G401 (cell line): ENCODE measurements at regions not wholly inside any gene's neighbourhood (a gene's known extent, or its start where the extent isn't known, plus 50 kb on each side); places are given as distances from the start of the nearest gene placed in this dataset.

ENCODE experiments used
- DNase-seq: peaks from one replicate; pipeline ENCODE4 v3.0.0-alpha.2; 2015; ENCODE audit warnings: low spot score
- in situ Hi-C: cut with HindIII; loops from 2 replicates; pipeline ENCODE4 v1.10.0; 2016; ENCODE audit warnings: low sequenced_read_pairs, mixed read lengths

GRCh38 chr2:17115466-17115865, 402.8 kb downstream of the RAD51AP2 start:
- in situ Hi-C loops: no loop called here
- DNase-seq: no peak

- no peak for DNase-seq
- in situ Hi-C loops: no loop called here
Measured at GRCh38 chr2:17115042-17115441, 403.2 kb downstream of the RAD51AP2 start.

- in situ Hi-C loops: no loop called here
- no peak for DNase-seq
Measured at GRCh38 chr2:17107871-17108270, 410.4 kb downstream of the RAD51AP2 start.

GRCh38 chr2:17107151-17107550, 411.1 kb downstream of the RAD51AP2 start:
- in situ Hi-C loops: no loop called here

GRCh38 chr2:17106418-17106817, 411.8 kb downstream of the RAD51AP2 start:
- in situ Hi-C loops: no loop called here
- no peak for DNase-seq

More at GRCh38 chr2:17107151-17107550, 411.1 kb downstream of the RAD51AP2 start:
- no peak for DNase-seq

GRCh38 chr2:17104454-17104853, 413.8 kb downstream of the RAD51AP2 start:
- in situ Hi-C loops: no loop called here
- DNase-seq: no peak

- in situ Hi-C loops: no loop called here
Measured at GRCh38 chr2:17101596-17101995, 416.6 kb downstream of the RAD51AP2 start.

GRCh38 chr2:17101091-17101490, 417.1 kb downstream of the RAD51AP2 start:
- in situ Hi-C loops: no loop called here
- no peak for DNase-seq

More at GRCh38 chr2:17101596-17101995, 416.6 kb downstream of the RAD51AP2 start:
- DNase-seq: no peak

- in situ Hi-C loops: no loop called here
Measured at GRCh38 chr2:17095340-17095739, 422.9 kb downstream of the RAD51AP2 start.

GRCh38 chr2:17093712-17094111, 424.5 kb downstream of the RAD51AP2 start:
- peak; percentile 7 for DNase-seq
- in situ Hi-C loops: no loop called here

More at GRCh38 chr2:17095340-17095739, 422.9 kb downstream of the RAD51AP2 start:
- no peak for DNase-seq

GRCh38 chr2:17086990-17087389, 421.4 kb upstream of the CYRIA start:
- in situ Hi-C loops: no loop called here
- DNase-seq: no peak

- in situ Hi-C loops: no loop called here
- DNase-seq: no peak
Measured at GRCh38 chr2:17085546-17086202, 420.0 kb upstream of the CYRIA start.

- no peak for DNase-seq
Measured at GRCh38 chr2:17084877-17085276, 419.2 kb upstream of the CYRIA start.

GRCh38 chr2:17083902-17084301, 418.3 kb upstream of the CYRIA start:
- in situ Hi-C loops: no loop called here
- DNase-seq: no peak

More at GRCh38 chr2:17084877-17085276, 419.2 kb upstream of the CYRIA start:
- in situ Hi-C loops: no loop called here

GRCh38 chr2:17079262-17079661, 413.6 kb upstream of the CYRIA start:
- no peak for DNase-seq
- in situ Hi-C loops: no loop called here

- DNase-seq: no peak
- in situ Hi-C loops: no loop called here
Measured at GRCh38 chr2:17076533-17076932, 410.9 kb upstream of the CYRIA start.

- in situ Hi-C loops: no loop called here
- no peak for DNase-seq
Measured at GRCh38 chr2:17070711-17071110, 405.1 kb upstream of the CYRIA start.

GRCh38 chr2:17069564-17069963, 403.9 kb upstream of the CYRIA start:
- no peak for DNase-seq
- in situ Hi-C loops: no loop called here

- in situ Hi-C loops: no loop called here
- DNase-seq: no peak
Measured at GRCh38 chr2:17068021-17068420, 402.4 kb upstream of the CYRIA start.

GRCh38 chr2:17065536-17065935, 399.9 kb upstream of the CYRIA start:
- no peak for DNase-seq
- in situ Hi-C loops: no loop called here

- DNase-seq: no peak
- in situ Hi-C loops: no loop called here
Measured at GRCh38 chr2:17061028-17061427, 395.4 kb upstream of the CYRIA start.
